Trophoblast cell (in vitro differentiated cells and primary cell): ENCODE measurements at regions not wholly inside any gene's neighbourhood (a gene's known extent, or its start where the extent isn't known, plus 50 kb on each side); places are given as distances from the start of the nearest gene placed in this dataset.

Experiments
- DNase-seq, 2 donors: peaks; one replicate each; pipeline ENCODE4 v3.0.0-alpha.2; 2016
- H2AFZ ChIP-seq: 2 replicates; pipeline ENCODE4 v1.6.1; 2013; ENCODE audit warnings: low read length, moderate library complexity, mild to moderate bottlenecking; ENCODE audit not compliant: insufficient read depth, poor library complexity
- H2AK5ac ChIP-seq: 2 replicates; pipeline ENCODE4 v1.6.1; 2013; ENCODE audit warnings: mild to moderate bottlenecking, low read length
- H2BK120ac ChIP-seq: 2 replicates; pipeline ENCODE4 v1.6.1; 2013; ENCODE audit warnings: low read length, mild to moderate bottlenecking, moderate library complexity; ENCODE audit not compliant: insufficient read depth, poor library complexity
- H2BK12ac ChIP-seq: 2 replicates; pipeline ENCODE4 v1.6.1; 2013; ENCODE audit warnings: mild to moderate bottlenecking, low read length, moderate library complexity
- H2BK5ac ChIP-seq: 2 replicates; pipeline ENCODE4 v1.6.1; 2013; ENCODE audit warnings: low read length, low read depth, moderate library complexity, mild to moderate bottlenecking; ENCODE audit not compliant: poor library complexity
- H3K14ac ChIP-seq: 2 replicates; pipeline ENCODE4 v1.6.1; 2013; ENCODE audit warnings: mild to moderate bottlenecking, low read length
- H3K18ac ChIP-seq: 2 replicates; pipeline ENCODE4 v1.6.1; 2013; ENCODE audit warnings: mild to moderate bottlenecking, low read length
- H3K23ac ChIP-seq: 2 replicates; pipeline ENCODE4 v1.6.1; 2013; ENCODE audit warnings: low read length
- H3K27ac ChIP-seq: 2 replicates; pipeline ENCODE4 v1.5.1; 2013; ENCODE audit warnings: low read depth, mild to moderate bottlenecking, inconsistent platforms, low read length, moderate library complexity
- H3K27me3 ChIP-seq: 2 replicates; pipeline ENCODE4 v1.6.1; 2013; ENCODE audit warnings: inconsistent platforms, mild to moderate bottlenecking, low read length, moderate library complexity; ENCODE audit not compliant: insufficient read depth
- H3K36me3 ChIP-seq, 2 experiments: 1 replicate in 1 of 2; 2 replicates in 1 of 2; pipeline ENCODE4 v1.6.1; 2013; ENCODE audit warnings: low read length in 2 of 2, mild to moderate bottlenecking in 2 of 2, moderate library complexity in 1 of 2; ENCODE audit not compliant: insufficient read depth in 2 of 2, control insufficient read depth in 1 of 2
- H3K4ac ChIP-seq: 2 replicates; pipeline ENCODE4 v1.6.1; 2013; ENCODE audit warnings: low read depth, mild to moderate bottlenecking, low read length, moderate library complexity
- H3K4me1 ChIP-seq, 2 experiments: 1 replicate in 1 of 2; 2 replicates in 1 of 2; pipeline ENCODE4 v1.6.1; 2013; ENCODE audit warnings: low read length in 2 of 2, mild to moderate bottlenecking in 2 of 2, moderate library complexity in 1 of 2; ENCODE audit not compliant: insufficient read depth in 2 of 2, control insufficient read depth in 1 of 2
- H3K4me2 ChIP-seq: 2 replicates; pipeline ENCODE4 v1.6.1; 2013; ENCODE audit warnings: inconsistent platforms, mild to moderate bottlenecking, low read length, moderate library complexity
- H3K4me3 ChIP-seq: 2 replicates; pipeline ENCODE4 v1.5.1; 2013; ENCODE audit warnings: mild to moderate bottlenecking, low read depth, low read length, inconsistent platforms
- H3K79me1 ChIP-seq: one replicate; pipeline ENCODE4 v1.6.1; 2013; ENCODE audit warnings: low read length
- H3K79me2 ChIP-seq: 2 replicates; pipeline ENCODE4 v1.6.1; 2013; ENCODE audit warnings: low read length, mild to moderate bottlenecking; ENCODE audit not compliant: control insufficient read depth, insufficient read depth, poor library complexity
- H3K9ac ChIP-seq: 2 replicates; pipeline ENCODE4 v1.6.1; 2013; ENCODE audit warnings: mild to moderate bottlenecking, low read length
- H3K9me3 ChIP-seq: 2 replicates; pipeline ENCODE4 v1.6.1; 2013; ENCODE audit warnings: low read depth, mild to moderate bottlenecking, control low read depth, inconsistent platforms, low read length; ENCODE audit not compliant: insufficient read depth
- H4K12ac ChIP-seq: 2 replicates; pipeline ENCODE4 v1.6.1; 2013; ENCODE audit warnings: low read depth, mild to moderate bottlenecking, low read length, moderate library complexity
- H4K8ac ChIP-seq: 2 replicates; pipeline ENCODE4 v1.6.1; 2013; ENCODE audit warnings: low read depth, mild to moderate bottlenecking, low read length, moderate library complexity
- H4K91ac ChIP-seq: one replicate; pipeline ENCODE4 v1.6.1; 2013; ENCODE audit warnings: low read depth, mild to moderate bottlenecking, low read length, moderate library complexity
- WGBS: extraction: QIAGEN DNeasy Blood & Tissue Kit; methylation state at CpG from one replicate; pipeline ENCODE4 v1.1.7; 2013; ENCODE audit warnings: missing lambda C conversion rate; ENCODE audit not compliant: insufficient read length, insufficient coverage; ENCODE audit errors: extremely low coverage; 5-methylcytosine and 5-hydroxymethylcytosine counted together

DNA sequence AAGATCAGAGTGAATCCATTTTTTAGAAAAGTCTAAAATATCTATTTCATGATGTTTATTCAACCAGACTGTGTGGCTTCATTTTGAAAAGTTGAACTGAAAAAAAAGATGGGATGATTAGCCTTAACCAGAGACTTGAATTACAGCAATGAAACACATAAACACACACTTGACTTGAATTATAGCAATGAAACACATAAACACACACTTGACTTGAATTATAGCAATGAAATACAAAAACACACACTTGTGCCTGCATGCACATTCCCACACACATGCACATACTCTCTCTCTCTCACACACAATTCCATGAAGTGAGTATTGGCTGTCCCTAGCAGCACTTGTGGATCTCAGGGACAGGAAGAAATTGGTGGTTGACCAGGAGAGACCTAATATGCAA lies 286.8 kb downstream of the USP46 start:
- no peaks in the 10 kb centered on the region for H3K9me3 ChIP-seq
- H3K4me2 ChIP-seq, result no peak overlapping the region
- H3K23ac ChIP-seq, result no peak overlapping the region
- H4K8ac ChIP-seq, result no peak overlapping the region
- H2AK5ac ChIP-seq, result no peak overlapping the region
- no peak overlapping the region for H3K14ac ChIP-seq
- no peak for DNase-seq
- no peak overlapping the region for H3K4ac ChIP-seq
- H2BK12ac ChIP-seq, result no peak overlapping the region
- H4K12ac ChIP-seq, result no peak overlapping the region
- no peak overlapping the region for H3K4me3 ChIP-seq
- peaks cover 3 to 13% of the 10 kb centered on the region in 2 experiments for H3K4me1 ChIP-seq
- H3K27me3 ChIP-seq, result no peaks in the 10 kb centered on the region
- no peak overlapping the region for H2AFZ ChIP-seq
- no peak overlapping the region for H3K18ac ChIP-seq
- no peak overlapping the region for H4K91ac ChIP-seq
- no peak overlapping the region for H2BK5ac ChIP-seq
- no peak overlapping the region for H2BK120ac ChIP-seq
- H3K27ac ChIP-seq, result no peak overlapping the region
- H3K79me2 ChIP-seq, result no peaks in the 10 kb centered on the region
- no peak overlapping the region for H3K9ac ChIP-seq
- H3K36me3 ChIP-seq, result no peaks in the 10 kb centered on the region
- peaks cover 15% of the 10 kb centered on the region for H3K79me1 ChIP-seq

DNA sequence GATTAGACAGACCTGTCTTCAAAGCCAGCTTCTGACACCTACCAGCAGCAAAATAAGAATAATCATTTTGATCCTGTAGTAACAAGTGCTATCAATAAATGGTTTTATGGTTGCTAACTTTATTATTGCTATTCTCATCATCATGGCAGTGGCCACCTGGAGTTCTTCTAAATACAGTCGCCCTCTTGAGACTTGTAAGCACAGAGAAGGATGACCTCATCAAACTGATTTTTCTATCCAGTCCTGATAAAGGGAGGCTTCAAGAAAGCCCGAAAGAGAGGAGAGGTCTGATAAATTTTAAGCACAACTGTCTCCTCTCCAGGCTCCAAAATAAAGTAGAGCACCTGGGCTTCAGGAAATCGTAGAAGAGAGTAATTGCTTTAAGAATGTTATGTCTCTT lies 286.4 kb downstream of the USP46 start:
- no peak overlapping the region for H2AFZ ChIP-seq
- H4K91ac ChIP-seq, result no peak overlapping the region
- no peak overlapping the region for H2BK5ac ChIP-seq
- H3K4me1 ChIP-seq, result peaks cover 3 to 17% of the 10 kb centered on the region in 2 experiments
- no peak overlapping the region for H3K4me2 ChIP-seq
- H3K14ac ChIP-seq, result no peak overlapping the region
- H2BK12ac ChIP-seq, result no peak overlapping the region
- no peak overlapping the region for H4K8ac ChIP-seq
- H3K79me2 ChIP-seq, result no peaks in the 10 kb centered on the region
- H2BK120ac ChIP-seq, result no peak overlapping the region
- no CpG with 5 or more reads among the region's 3 CpGs for WGBS
- no peak overlapping the region for H3K18ac ChIP-seq
- no peak overlapping the region for H3K27ac ChIP-seq
- no peaks in the 10 kb centered on the region for H3K27me3 ChIP-seq
- no peaks in the 10 kb centered on the region for H3K36me3 ChIP-seq
- no peak for DNase-seq
- H3K4ac ChIP-seq, result no peak overlapping the region
- no peak overlapping the region for H4K12ac ChIP-seq
- no peak overlapping the region for H3K23ac ChIP-seq
- H3K79me1 ChIP-seq, result peaks cover 15% of the 10 kb centered on the region
- H3K9ac ChIP-seq, result no peak overlapping the region
- H2AK5ac ChIP-seq, result no peak overlapping the region
- H3K4me3 ChIP-seq, result no peak overlapping the region
- no peaks in the 10 kb centered on the region for H3K9me3 ChIP-seq

DNA sequence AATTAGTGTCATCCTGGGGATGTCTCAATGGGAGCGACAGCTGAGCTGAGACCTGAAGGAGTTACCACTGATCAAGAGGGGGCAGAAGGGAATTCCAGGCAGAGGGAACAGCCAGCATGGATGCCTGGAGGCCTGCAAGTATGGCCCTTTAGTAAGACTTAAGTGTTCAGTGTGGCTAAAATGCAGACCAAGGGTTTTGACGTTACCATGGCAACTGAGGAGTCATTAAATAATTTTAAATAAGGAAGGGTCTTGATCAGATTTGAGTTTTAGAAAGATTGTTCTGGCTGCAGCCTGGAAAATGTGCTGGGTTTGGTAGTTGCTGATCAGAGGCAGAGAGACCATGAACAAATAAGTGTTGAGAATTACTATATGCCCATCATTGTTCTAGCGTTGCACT lies 285.5 kb downstream of the USP46 start:
- no peak overlapping the region for H3K4me2 ChIP-seq
- H3K14ac ChIP-seq, result no peak overlapping the region
- no peak overlapping the region for H3K23ac ChIP-seq
- H3K79me1 ChIP-seq, result peaks cover 15% of the 10 kb centered on the region
- no peak overlapping the region for H3K4ac ChIP-seq
- H3K4me1 ChIP-seq, result peaks cover 3 to 17% of the 10 kb centered on the region in 2 experiments
- H3K9ac ChIP-seq, result no peak overlapping the region
- no peak overlapping the region for H2BK5ac ChIP-seq
- no peak overlapping the region for H4K8ac ChIP-seq
- no peak overlapping the region for H3K18ac ChIP-seq
- no peak overlapping the region for H2AFZ ChIP-seq
- no peaks in the 10 kb centered on the region for H3K79me2 ChIP-seq
- no peak overlapping the region for H3K4me3 ChIP-seq
- no peaks in the 10 kb centered on the region for H3K36me3 ChIP-seq
- DNase-seq, result no peak
- no CpG with 5 or more reads among the region's 3 CpGs for WGBS
- no peak overlapping the region for H3K27ac ChIP-seq
- no peak overlapping the region for H4K91ac ChIP-seq
- no peaks in the 10 kb centered on the region for H3K27me3 ChIP-seq
- H2BK120ac ChIP-seq, result no peak overlapping the region
- H4K12ac ChIP-seq, result no peak overlapping the region
- H3K9me3 ChIP-seq, result no peaks in the 10 kb centered on the region
- no peak overlapping the region for H2BK12ac ChIP-seq
- no peak overlapping the region for H2AK5ac ChIP-seq

DNA sequence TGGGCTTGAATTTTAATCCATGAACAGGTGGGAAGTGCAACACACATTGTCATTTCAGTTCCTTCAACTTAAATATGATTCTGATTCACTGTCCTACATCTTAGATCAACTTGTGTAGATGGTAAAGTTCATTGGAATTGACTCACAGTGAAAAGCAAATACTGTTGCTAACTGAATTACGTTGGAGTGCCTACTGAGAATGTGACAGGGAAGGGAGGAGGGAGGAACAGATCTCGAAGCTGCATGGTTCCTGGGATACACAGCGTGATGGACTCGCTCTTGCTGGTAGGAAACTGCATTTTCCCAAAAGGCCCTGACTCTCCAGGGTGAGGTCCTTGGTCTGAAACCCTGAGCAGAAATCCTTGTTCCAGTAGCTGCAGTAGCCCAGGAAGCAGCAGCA lies 284.2 kb downstream of the USP46 start:
- H4K91ac ChIP-seq, result no peak overlapping the region
- H3K4me3 ChIP-seq, result no peak overlapping the region
- H4K8ac ChIP-seq, result no peak overlapping the region
- H2BK120ac ChIP-seq, result no peak overlapping the region
- H2BK5ac ChIP-seq, result no peak overlapping the region
- no CpG with 5 or more reads among the region's 4 CpGs for WGBS
- no peak overlapping the region for H3K14ac ChIP-seq
- no peak overlapping the region for H4K12ac ChIP-seq
- H3K4me1 ChIP-seq, result peaks cover 3 to 12% of the 10 kb centered on the region in 2 experiments
- no peaks in the 10 kb centered on the region for H3K36me3 ChIP-seq
- no peaks in the 10 kb centered on the region for H3K27me3 ChIP-seq
- H3K9me3 ChIP-seq, result no peaks in the 10 kb centered on the region
- H3K9ac ChIP-seq, result no peak overlapping the region
- H3K79me1 ChIP-seq, result peaks cover 11% of the 10 kb centered on the region
- no peak overlapping the region for H2BK12ac ChIP-seq
- H3K79me2 ChIP-seq, result no peaks in the 10 kb centered on the region
- no peak overlapping the region for H3K27ac ChIP-seq
- no peak overlapping the region for H3K4me2 ChIP-seq
- no peak for DNase-seq
- H3K4ac ChIP-seq, result no peak overlapping the region
- no peak overlapping the region for H3K18ac ChIP-seq
- no peak overlapping the region for H2AK5ac ChIP-seq
- no peak overlapping the region for H2AFZ ChIP-seq
- H3K23ac ChIP-seq, result no peak overlapping the region
